ENCODE measurements at regions not wholly inside any gene's neighbourhood (a gene's known extent, or its start where the extent isn't known, plus 50 kb on each side); places are given as distances from the start of the nearest gene placed in this dataset.
A peak's percentile ranks its signal among the peaks of the same experiment; 100 is the strongest.
"Not testable (repeated sequence)": the region's sequence is repeated elsewhere in the genome, so short reads cannot be mapped to it uniquely, and the experiment has no call there.

DNA sequence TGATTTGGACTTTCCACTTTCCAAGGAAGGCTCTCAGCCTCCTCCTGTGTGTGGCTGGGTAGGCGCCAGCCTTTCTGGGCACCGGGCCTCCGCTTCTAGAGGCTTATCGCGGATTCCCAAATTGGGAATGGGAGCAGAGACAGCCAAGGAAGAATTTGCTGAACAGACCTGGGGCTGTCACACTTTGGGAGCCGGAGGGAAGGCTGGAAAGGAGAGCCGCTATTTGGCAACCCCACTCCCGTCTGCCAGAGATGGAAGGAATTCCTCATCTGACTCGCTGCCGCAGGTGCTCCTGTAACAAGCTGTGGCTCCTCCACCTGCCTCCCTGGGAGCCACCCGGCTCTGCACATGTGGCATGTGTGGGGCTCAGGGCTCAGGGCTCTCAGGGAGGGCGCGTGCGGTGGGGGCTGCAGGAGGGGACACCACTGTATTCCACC, 50.8 kb upstream of the ECHDC3 start:
- H3K36me3 Mint-ChIP-seq (ENCODE audit: low read depth) = no peaks in the 10 kb centered on the region
- peaks cover 40% of the 10 kb centered on the region for H3K27me3 Mint-ChIP-seq (ENCODE audit: low read depth)
- H3K27ac Mint-ChIP-seq = no peak overlapping the region
- H3K4me3 Mint-ChIP-seq = no peak overlapping the region
- no peaks in the 10 kb centered on the region for H3K4me1 Mint-ChIP-seq (ENCODE audit: low read depth)
- H3K9me3 Mint-ChIP-seq = no peaks in the 10 kb centered on the region

DNA sequence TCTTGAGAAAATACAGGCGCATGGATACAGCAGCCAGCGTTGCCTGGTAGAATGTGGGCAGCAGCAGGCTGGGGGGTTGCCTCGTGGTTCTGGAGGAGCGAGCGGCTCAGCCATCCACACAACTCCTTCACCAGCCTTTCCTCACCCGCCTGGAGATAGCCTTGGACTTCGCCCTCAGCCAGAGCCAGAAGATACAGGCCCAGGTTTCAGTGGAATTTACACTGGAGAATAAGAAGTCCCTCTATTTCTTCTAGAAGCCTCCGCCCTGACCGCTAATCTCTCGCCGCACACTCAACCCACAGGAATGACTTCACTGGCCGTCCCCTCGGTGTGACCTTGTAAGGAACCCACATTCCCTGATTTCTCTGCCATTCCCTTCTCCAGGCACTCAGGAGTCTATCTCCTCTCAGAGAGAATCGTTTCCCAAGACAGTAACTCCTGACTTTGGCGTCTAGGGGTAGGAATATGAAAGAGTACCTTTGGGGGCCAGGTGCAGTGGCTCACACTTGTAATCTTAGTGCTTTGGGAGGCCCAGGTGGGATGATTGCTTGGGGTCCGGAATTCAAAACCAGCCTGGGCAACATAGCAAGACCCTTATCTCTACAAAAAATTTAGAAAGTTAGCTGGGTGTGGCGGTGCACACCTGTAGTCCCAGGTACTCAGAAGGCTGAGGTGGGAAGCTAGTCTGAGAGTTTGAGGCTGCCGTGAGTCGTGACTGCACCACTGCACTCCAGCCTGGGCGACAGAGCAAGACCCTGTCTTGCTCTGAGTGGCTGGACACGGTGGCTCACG, 52.0 kb upstream of the ECHDC3 start:
- Mint-ChIP-seq H3K36me3 (ENCODE audit: low read depth) (no peaks in the 10 kb centered on the region), H3K4me1 (ENCODE audit: low read depth) (peaks cover 6% of the 10 kb centered on the region), H3K4me3 (no peak overlapping the region), H3K27me3 (ENCODE audit: low read depth) (peaks cover 31% of the 10 kb centered on the region), H3K9me3 (no peaks in the 10 kb centered on the region), H3K27ac (no peak overlapping the region)

DNA sequence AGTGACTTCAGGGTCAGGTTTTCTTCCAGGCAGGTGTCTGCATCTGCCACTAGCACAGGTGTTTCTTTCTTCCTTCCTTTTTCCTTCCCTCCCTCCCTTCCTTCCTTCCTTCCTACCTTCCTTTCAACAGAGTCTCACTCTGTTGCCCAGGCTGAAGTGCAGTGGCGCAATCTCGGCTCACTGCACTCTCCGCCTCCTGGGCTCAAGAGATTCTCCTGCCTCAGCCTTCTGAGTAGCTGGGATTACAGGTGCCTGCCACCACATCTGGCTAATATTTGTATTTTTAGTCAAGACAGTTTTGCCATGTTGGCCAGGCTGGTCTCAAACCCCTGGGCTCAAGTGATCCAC, 53.8 kb upstream of the ECHDC3 start:
- not testable (repeated sequence) for H3K9me3 Mint-ChIP-seq; H3K27ac Mint-ChIP-seq; H3K36me3 Mint-ChIP-seq (ENCODE audit: low read depth); H3K4me3 Mint-ChIP-seq
- H3K4me1 Mint-ChIP-seq (ENCODE audit: low read depth) = peaks cover 19% of the 10 kb centered on the region
- H3K27me3 Mint-ChIP-seq (ENCODE audit: low read depth) = peaks cover 34% of the 10 kb centered on the region

DNA sequence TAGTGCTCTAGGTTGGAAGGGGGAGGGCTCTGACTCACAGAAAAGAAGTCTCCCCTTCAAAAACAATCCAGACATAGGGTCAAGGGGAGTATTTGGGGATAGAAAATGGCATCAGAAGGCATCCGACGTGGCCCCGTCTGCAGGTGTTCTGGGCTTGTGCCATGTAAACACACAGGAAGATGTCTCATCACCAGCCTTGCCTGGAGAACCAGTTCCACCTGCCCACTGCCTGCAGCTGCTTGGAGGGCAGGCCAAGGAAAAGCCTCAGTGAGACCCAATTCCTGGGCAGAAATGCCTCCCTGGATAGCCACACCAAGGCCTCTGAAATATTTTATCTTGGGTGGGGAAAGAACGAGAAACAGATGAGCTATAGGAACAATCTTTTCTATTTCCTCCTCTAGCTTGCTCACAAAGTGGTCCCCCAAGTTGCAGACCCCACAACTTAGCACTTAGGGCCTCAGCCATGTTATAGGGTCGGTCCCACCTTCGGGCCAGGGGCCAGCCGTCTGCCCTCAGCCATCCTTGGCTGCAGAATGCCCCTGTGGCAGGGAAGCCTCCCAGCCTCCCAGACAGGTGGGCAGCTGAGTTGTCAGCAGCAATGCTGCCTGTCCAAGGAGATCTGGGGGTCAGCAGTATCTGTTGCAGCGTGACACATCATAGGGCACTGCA, 54.3 kb upstream of the ECHDC3 start:
- H3K36me3 Mint-ChIP-seq (ENCODE audit: low read depth) = no peaks in the 10 kb centered on the region
- no peaks in the 10 kb centered on the region for H3K9me3 Mint-ChIP-seq
- peaks cover 19% of the 10 kb centered on the region for H3K4me1 Mint-ChIP-seq (ENCODE audit: low read depth)
- H3K4me3 Mint-ChIP-seq = no peak overlapping the region
- H3K27ac Mint-ChIP-seq = peak overlapping the region; percentile 29
- peaks cover 37% of the 10 kb centered on the region for H3K27me3 Mint-ChIP-seq (ENCODE audit: low read depth)

DNA sequence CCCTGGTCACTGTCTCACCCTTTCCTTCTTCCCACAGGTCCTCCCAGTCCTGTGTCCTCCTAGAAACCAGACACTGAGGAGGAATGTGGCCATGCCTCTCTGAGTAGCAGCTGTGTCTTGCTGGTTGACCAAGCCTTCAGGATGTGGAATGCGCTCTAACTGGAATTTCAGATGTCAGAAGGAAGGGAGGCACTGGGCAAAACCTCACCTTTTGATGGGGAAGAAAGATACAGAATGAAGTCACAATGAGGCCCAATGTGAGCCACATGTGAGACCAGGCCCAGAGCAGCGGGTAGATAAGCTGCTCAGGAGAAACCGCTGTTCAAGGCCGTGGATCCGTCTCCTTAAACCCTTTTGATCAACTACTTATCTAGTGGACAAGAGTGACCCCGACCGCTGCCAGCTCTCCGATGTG, 54.8 kb upstream of the ECHDC3 start:
- Mint-ChIP-seq H3K9me3 (no peaks in the 10 kb centered on the region), H3K4me3 (no peak overlapping the region)

DNA sequence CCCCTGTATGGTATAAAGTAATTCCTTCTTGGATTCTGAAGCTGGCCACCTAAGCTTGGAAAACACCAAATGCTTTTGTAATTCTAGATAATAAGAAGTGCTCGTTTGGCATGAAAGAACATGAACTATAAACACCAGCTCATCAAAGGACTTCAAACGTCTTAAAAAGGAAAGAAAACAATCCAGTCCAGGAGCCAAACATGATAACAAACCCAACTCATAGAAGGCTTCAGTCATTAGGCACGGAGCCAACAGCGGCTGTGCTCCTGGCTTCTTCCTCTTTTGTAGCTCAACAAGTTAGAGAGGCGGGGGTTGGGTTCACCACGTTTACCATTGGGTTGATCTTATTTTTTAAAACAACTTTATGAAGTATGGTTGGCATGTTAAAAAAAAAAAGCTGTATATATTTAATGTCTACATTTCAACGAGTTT, 56.4 kb upstream of the ECHDC3 start:
- Mint-ChIP-seq H3K27ac (peak overlapping the region; percentile 67), H3K36me3 (ENCODE audit: low read depth) (no peaks in the 10 kb centered on the region), H3K4me3 (peak overlapping the region; percentile 62), H3K27me3 (ENCODE audit: low read depth) (peaks cover 50% of the 10 kb centered on the region), H3K9me3 (no peaks in the 10 kb centered on the region), H3K4me1 (ENCODE audit: low read depth) (peaks cover 19% of the 10 kb centered on the region)

More for the DNA sequence above, 54.8 kb upstream of the ECHDC3 start:
- Mint-ChIP-seq H3K27me3 (ENCODE audit: low read depth) (peaks cover 40% of the 10 kb centered on the region), H3K36me3 (ENCODE audit: low read depth) (no peaks in the 10 kb centered on the region), H3K4me1 (ENCODE audit: low read depth) (peaks cover 19% of the 10 kb centered on the region), H3K27ac (peak overlapping the region; percentile 29)

DNA sequence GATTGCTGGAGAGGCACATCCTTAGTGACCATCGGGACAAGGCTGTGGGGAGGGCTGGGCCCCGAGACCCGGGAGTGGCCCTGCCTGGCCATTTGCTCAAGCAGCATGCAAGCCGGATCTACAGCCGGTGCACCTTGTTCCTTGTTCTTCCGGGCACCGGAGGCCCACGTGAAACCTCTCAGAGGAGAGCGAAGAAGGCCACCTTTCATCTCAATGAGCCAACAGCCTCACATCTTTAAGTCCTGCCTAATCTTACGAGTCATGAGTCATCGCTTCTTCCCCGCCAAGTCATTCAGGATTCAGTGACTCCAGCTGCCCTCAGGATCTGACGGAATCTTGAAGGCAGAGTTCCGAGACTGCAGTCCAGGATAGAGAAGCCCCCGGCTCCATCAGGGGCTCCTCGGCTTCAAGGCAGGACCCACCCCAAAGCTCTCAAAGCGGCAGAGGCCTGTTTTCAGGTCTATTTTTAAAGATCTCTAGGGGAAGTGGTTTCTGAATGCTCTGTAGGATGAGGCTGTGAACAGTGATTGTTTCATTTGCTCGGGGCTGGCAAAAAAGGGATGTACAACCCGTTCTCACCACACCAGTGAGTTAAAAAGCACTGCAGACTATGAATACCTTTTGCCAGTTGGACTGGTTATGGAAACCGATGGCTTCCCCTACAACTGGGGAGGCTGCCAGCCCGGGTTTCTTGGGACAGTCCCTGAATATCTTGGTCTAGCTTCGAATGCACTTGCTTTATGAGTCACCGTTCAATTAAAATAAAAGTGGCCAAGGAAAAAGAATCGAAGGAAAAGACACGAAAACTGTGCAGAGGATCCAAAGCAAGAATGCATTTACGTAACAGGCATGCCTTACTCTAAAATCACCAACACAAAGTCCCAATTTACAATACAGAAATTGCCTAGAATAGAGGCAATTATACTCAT, 57.2 kb upstream of the ECHDC3 start:
- peak overlapping the region; percentile 97 for H3K27ac Mint-ChIP-seq
- H3K9me3 Mint-ChIP-seq = no peaks in the 10 kb centered on the region
- peak overlapping the region; percentile 82 for H3K4me3 Mint-ChIP-seq
- peaks cover 19% of the 10 kb centered on the region for H3K4me1 Mint-ChIP-seq (ENCODE audit: low read depth)
- H3K27me3 Mint-ChIP-seq (ENCODE audit: low read depth) = peaks cover 54% of the 10 kb centered on the region
- H3K36me3 Mint-ChIP-seq (ENCODE audit: low read depth) = no peaks in the 10 kb centered on the region

DNA sequence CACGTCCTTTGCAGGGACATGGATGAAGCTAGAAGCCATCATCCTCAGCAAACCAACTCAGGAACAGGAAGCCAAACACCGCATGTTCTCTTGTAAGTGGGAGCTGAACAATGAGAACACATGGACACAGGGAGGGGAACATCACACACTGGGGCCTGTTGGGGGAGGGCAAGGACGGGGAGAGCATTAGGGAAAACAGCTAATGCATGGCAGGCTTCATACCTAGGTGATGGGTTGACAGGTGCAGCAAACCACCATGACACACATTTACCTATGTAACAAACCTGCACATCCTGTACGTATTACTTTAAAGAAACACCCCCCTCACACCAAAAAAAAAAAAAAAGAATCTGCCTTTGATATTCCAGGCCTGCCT, 57.9 kb upstream of the ECHDC3 start:
- peak overlapping the region; percentile 82 for H3K4me3 Mint-ChIP-seq
- peaks cover 19% of the 10 kb centered on the region for H3K4me1 Mint-ChIP-seq (ENCODE audit: low read depth)
- H3K27ac Mint-ChIP-seq = peak overlapping the region; percentile 97
- H3K9me3 Mint-ChIP-seq; H3K36me3 Mint-ChIP-seq (ENCODE audit: low read depth): not testable (repeated sequence)
- peaks cover 55% of the 10 kb centered on the region for H3K27me3 Mint-ChIP-seq (ENCODE audit: low read depth)

DNA sequence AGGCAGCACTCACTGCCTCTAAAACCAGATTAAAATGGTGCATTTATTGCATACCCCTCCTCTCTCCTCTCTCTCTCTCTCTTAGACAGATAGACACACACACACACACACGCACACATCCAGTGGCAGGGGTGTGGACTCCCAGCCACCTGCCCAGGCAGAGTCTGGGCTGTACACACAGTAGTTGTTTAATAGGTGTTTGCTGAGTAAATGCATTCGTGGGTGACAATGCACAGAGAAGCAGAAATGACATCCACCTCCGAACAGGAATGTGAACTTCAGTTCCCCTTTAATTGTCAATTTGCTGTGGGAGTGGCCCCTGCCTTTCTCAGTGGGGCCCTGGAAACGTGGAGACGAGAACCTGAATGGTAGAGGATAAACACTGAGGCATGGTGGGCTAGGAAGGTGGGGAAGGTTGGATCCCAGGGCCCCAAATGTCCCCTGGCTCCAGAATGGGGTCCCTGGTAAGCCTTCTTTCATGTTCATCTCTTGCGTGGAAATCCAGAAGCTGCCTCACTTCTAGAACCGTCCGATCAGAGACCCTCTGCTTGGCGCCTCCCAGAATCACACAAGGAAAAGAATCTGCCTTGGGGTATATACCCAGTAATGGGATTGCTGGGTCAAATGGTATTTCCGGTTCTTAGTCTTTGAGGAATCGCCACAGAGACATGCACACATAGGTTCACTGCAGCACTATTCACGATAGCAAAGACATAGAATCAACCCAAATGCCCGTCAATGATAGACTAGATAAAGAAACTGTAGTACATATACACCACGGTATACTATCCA, 58.5 kb upstream of the ECHDC3 start:
- Mint-ChIP-seq H3K9me3 (no peaks in the 10 kb centered on the region), H3K27ac (peak overlapping the region; percentile 97), H3K4me1 (ENCODE audit: low read depth) (peaks cover 19% of the 10 kb centered on the region), H3K27me3 (ENCODE audit: low read depth) (peaks cover 51% of the 10 kb centered on the region), H3K36me3 (ENCODE audit: low read depth) (no peaks in the 10 kb centered on the region), H3K4me3 (peak overlapping the region; percentile 13)

DNA sequence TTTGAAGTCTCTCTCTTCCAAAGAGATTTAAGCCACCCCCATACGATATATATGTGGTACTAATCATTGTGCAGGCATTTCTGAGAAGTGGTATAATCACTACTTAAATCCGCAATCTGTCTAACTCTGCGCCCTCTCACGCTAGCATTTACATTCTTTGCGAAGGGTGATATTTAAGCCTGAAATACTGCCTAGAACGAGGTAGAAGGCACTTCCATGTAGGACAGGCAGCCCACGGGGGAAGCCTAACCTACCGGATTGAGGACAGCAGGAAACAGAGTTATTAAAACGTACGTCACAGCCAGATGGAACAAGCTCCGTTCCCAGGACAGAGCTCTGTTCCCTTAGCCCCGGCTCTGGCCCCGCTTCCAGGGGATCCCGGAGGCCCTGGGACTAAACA, 59.3 kb upstream of the ECHDC3 start:
- Mint-ChIP-seq H3K9me3 (no peaks in the 10 kb centered on the region), H3K4me1 (ENCODE audit: low read depth) (peaks cover 19% of the 10 kb centered on the region), H3K27me3 (ENCODE audit: low read depth) (peaks cover 46% of the 10 kb centered on the region), H3K4me3 (no peak overlapping the region), H3K36me3 (ENCODE audit: low read depth) (no peaks in the 10 kb centered on the region), H3K27ac (no peak overlapping the region)

DNA sequence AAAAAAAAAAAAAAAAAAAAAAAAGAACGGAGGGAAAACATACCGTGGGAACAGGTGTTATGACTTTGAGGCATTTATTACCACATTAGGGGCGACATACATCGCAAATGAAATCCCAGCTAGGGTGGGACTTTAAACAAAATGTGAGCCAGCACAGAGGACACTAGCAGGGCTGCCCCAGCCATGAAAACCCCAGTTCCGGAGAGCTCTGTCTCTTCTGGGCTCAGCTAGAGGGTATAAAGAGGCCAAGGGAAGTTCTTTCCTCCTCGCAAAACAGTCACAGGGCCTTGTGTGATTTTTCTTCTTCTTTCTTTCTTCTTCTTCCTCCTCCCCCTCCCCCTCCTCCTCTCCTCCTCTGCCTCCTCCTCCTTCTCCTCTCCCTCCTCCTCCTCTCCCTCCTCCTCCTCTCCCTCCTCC, 59.9 kb upstream of the ECHDC3 start:
- H3K4me1 Mint-ChIP-seq (ENCODE audit: low read depth) = peaks cover 19% of the 10 kb centered on the region
- H3K9me3 Mint-ChIP-seq = no peaks in the 10 kb centered on the region
- H3K27ac Mint-ChIP-seq = no peak overlapping the region
- peaks cover 44% of the 10 kb centered on the region for H3K27me3 Mint-ChIP-seq (ENCODE audit: low read depth)
- H3K36me3 Mint-ChIP-seq (ENCODE audit: low read depth) = no peaks in the 10 kb centered on the region
- H3K4me3 Mint-ChIP-seq = no peak overlapping the region

DNA sequence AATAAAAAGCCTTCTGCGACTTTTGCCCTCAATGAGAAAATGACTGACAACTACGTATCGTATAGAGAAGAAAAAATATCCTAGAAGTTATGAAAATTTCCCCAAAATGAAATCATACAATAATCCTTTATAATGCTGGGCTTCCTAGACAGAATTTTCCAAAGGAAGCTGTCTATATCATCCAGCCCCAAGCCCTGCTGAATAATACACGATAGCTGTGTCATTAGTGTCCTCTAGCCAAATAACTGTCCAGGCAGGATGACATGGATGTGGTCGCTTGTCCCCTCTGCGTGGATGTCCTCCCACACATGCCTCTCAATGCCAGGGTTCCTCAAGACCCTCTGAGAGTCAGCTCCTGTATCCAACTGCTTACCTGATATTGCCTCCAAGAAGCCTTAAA, 61.7 kb upstream of the ECHDC3 start:
- peaks cover 17% of the 10 kb centered on the region for H3K4me1 Mint-ChIP-seq (ENCODE audit: low read depth)
- peaks cover 49% of the 10 kb centered on the region for H3K27me3 Mint-ChIP-seq (ENCODE audit: low read depth)

DNA sequence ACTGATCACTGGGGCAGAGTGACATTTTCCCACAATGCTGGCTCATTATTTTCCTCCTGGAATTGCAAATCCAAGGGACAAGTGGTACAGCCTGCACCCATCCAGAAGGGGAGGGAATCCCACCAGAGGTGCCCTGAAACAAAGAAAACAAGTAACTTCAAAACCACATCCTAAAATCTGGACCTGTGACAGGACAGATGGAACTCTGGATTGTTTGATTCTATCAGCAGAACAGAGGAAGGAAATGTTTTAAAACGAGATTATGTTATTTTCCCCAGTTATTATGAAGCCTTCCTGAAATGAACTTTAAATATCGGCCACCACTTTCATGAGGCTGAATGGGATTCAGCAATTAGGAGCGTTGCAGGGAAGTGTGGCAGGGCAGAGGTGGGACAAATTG, 62.2 kb upstream of the ECHDC3 start:
- H3K27me3 Mint-ChIP-seq (ENCODE audit: low read depth) = peaks cover 55% of the 10 kb centered on the region
- H3K27ac Mint-ChIP-seq = no peak overlapping the region
- H3K4me1 Mint-ChIP-seq (ENCODE audit: low read depth) = peaks cover 12% of the 10 kb centered on the region
- H3K36me3 Mint-ChIP-seq (ENCODE audit: low read depth) = no peaks in the 10 kb centered on the region
- no peak overlapping the region for H3K4me3 Mint-ChIP-seq
- no peaks in the 10 kb centered on the region for H3K9me3 Mint-ChIP-seq

More for the DNA sequence above, 61.7 kb upstream of the ECHDC3 start:
- Mint-ChIP-seq H3K36me3 (ENCODE audit: low read depth) (no peaks in the 10 kb centered on the region), H3K9me3 (no peaks in the 10 kb centered on the region), H3K4me3 (no peak overlapping the region), H3K27ac (no peak overlapping the region)

All from T-helper 1 cell treated with Interleukin-12 subunit alpha and Interleukin-12 subunit beta and Interleukin-4 antibody, amounts not matched to agents 30 μg/mL and 1 μg/mL, for 36 hours (primary cell).